VCaP (cell line): ENCODE measurements at regions not wholly inside any gene's neighbourhood (a gene's known extent, or its start where the extent isn't known, plus 50 kb on each side); places are given as distances from the start of the nearest gene placed in this dataset.

Experiments
- H3K27ac ChIP-seq: fragments of 450-650 bp; 2 replicates; pipeline ENCODE4 v1.5.1; 2017
- CTCF ChIP-seq: fragments of 450-650 bp; conservative IDR thresholded peaks from 2 replicates; pipeline ENCODE4 v1.5.1; 2017; ENCODE audit warnings: mild to moderate bottlenecking, moderate library complexity

- TF ChIP-seq CTCF: no peak
- no peak overlapping the region for H3K27ac ChIP-seq
Measured at GRCh38 chr18:60623331-60623730, 250.8 kb upstream of the MC4R start.

- H3K27ac ChIP-seq: no peak overlapping the region
Measured at GRCh38 chr18:60624207-60624606, 251.6 kb upstream of the MC4R start.

GRCh38 chr18:60639836-60640235, 267.3 kb upstream of the MC4R start:
- H3K27ac ChIP-seq: no peak overlapping the region
- TF ChIP-seq CTCF: no peak

More at GRCh38 chr18:60624207-60624606, 251.6 kb upstream of the MC4R start:
- no peak for TF ChIP-seq CTCF

GRCh38 chr18:60643009-60643408, 270.4 kb upstream of the MC4R start:
- TF ChIP-seq CTCF: no peak
- H3K27ac ChIP-seq: no peak overlapping the region

- TF ChIP-seq CTCF: no peak
- H3K27ac ChIP-seq: no peak overlapping the region
Measured at GRCh38 chr18:60646725-60647124, 274.1 kb upstream of the MC4R start.

- TF ChIP-seq CTCF: no peak
- H3K27ac ChIP-seq: no peak overlapping the region
Measured at GRCh38 chr18:60649107-60649506, 276.5 kb upstream of the MC4R start.

- TF ChIP-seq CTCF: no peak
Measured at GRCh38 chr18:60649842-60650536, 277.4 kb upstream of the MC4R start.

More at GRCh38 chr18:60649842-60650536, 277.4 kb upstream of the MC4R start:
- H3K27ac ChIP-seq: no peak overlapping the region
